Retinal pigment epithelial cell (primary cell): ENCODE measurements at regions not wholly inside any gene's neighbourhood (a gene's known extent, or its start where the extent isn't known, plus 50 kb on each side); places are given as distances from the start of the nearest gene placed in this dataset.

Experiments
- DNase-seq: peaks from one replicate; pipeline ENCODE4 v3.0.0-alpha.2; 2010; ENCODE audit warnings: low read depth
- H3K4me3 ChIP-seq: 2 replicates; pipeline ENCODE4 v1.5.1; 2011; ENCODE audit warnings: mild to moderate bottlenecking, low read length, control low read depth, moderate library complexity
- TF ChIP-seq, protein P1 (sequence below): conservative IDR thresholded peaks from 2 replicates; pipeline ENCODE4 v1.5.1; 2011; ENCODE audit warnings: low read depth, low read length, control low read depth, inconsistent platforms

DNA sequence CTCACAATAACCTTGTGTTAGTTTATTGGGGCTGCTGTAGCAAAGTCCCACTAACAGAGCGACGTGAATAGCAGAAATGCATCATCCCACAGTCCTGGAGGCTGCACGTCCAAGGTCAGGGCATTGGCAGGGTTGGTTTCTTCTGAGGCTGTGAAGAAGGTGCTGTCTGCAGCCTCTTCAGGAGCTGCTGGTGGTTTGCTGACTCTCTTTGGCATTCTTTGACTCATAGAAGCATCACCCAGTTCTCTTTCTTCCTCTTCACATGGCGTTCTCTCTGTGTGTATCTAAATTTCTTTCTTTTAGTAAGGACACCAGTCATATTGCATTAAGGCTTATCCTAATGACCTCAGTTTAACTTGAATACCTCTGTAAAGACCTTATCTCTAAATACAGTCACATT is 428.4 kb upstream of the KLF6 start:
- TF ChIP-seq, protein P1, sequence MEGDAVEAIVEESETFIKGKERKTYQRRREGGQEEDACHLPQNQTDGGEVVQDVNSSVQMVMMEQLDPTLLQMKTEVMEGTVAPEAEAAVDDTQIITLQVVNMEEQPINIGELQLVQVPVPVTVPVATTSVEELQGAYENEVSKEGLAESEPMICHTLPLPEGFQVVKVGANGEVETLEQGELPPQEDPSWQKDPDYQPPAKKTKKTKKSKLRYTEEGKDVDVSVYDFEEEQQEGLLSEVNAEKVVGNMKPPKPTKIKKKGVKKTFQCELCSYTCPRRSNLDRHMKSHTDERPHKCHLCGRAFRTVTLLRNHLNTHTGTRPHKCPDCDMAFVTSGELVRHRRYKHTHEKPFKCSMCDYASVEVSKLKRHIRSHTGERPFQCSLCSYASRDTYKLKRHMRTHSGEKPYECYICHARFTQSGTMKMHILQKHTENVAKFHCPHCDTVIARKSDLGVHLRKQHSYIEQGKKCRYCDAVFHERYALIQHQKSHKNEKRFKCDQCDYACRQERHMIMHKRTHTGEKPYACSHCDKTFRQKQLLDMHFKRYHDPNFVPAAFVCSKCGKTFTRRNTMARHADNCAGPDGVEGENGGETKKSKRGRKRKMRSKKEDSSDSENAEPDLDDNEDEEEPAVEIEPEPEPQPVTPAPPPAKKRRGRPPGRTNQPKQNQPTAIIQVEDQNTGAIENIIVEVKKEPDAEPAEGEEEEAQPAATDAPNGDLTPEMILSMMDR = no peak
- H3K4me3 ChIP-seq = no peak overlapping the region
- no peak for DNase-seq

DNA sequence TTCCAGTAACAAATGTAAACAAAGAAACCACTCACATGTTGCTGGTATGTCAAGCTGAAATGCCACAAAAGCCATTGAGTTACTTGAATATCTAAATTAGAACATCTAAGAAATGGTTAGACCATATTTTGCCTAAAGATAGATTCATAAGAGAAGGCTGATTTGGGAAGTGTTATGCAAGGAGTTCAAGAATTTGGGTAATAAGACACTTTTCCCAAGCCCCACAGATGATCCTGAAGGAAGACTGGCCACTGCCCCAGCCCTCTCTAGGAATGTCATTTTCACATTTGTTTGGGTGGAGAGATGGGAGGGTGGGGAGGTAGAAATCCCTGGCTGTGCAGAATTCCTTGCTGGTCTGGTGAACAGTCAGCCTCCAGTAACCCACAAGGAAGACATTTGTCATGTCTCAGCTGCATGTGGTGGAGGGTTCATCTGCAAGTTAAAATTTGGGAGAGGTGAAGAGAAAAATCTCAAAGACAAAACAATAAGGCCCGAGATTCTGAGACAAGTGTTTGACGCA is 427.2 kb upstream of the KLF6 start:
- TF ChIP-seq, protein P1 = no peak
- no peak for DNase-seq
- no peak overlapping the region for H3K4me3 ChIP-seq

DNA sequence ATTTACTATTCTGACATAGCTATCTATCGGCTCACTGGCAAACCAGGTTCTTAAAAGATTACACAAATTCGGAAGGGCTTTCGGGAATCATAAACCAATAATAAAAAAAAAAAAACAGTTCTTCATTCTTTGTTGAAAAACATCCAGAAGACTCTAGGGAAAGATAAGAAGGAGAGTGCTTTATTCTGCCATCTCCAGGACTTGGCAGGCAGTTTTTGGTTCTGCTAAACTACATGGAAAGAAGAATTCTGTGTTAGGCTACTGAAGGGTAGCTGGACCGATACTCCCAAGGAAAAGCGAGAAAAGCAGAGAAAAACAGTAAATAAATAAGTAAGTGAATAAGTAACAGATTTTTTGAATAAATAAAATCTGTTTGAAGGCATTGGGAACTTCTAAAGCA is 423.5 kb upstream of the KLF6 start:
- no peak for DNase-seq
- no peak overlapping the region for H3K4me3 ChIP-seq
- TF ChIP-seq, protein P1 = no peak

DNA sequence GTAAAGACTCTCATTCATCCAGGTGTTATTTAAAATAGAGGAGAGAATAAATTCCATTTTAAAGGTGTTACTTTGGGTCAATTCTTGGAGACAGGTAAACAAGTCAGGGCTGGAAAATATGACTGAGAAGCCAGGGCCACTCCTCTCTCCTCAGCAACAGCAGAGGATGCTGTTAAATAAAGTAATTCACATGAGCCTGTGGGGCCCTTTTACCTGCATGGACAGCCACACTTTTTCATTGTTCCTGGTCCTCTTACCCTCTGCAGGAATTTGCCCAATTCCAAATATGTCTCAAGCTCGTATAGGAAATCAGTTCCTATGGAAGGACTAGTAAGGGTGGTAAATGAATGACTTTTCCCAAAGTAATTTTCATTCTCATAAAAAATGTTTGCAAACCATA is 420.1 kb upstream of the KLF6 start:
- DNase-seq = no peak
- TF ChIP-seq, protein P1 = no peak
- H3K4me3 ChIP-seq = no peak overlapping the region

DNA sequence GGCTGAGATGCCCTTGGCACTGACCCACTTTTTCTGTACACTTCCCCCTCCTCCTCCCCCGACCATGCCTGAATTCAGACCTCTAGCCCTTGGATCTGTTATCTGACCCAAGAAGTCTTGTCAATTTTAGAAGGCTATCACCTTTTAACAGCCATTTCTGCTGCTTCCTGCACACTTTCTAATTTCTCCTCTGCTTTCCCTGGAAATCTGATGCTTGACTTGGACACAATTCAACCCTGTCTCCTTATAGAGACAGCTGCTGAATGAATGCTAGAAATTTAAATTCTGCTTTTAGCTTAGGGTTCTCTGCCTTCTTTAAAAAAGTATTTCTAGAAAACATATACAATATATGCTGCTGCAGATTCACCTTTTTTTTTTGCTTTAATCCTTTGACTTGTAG is 417.9 kb upstream of the KLF6 start:
- H3K4me3 ChIP-seq = no peak overlapping the region
- TF ChIP-seq, protein P1 = no peak
- no peak for DNase-seq

DNA sequence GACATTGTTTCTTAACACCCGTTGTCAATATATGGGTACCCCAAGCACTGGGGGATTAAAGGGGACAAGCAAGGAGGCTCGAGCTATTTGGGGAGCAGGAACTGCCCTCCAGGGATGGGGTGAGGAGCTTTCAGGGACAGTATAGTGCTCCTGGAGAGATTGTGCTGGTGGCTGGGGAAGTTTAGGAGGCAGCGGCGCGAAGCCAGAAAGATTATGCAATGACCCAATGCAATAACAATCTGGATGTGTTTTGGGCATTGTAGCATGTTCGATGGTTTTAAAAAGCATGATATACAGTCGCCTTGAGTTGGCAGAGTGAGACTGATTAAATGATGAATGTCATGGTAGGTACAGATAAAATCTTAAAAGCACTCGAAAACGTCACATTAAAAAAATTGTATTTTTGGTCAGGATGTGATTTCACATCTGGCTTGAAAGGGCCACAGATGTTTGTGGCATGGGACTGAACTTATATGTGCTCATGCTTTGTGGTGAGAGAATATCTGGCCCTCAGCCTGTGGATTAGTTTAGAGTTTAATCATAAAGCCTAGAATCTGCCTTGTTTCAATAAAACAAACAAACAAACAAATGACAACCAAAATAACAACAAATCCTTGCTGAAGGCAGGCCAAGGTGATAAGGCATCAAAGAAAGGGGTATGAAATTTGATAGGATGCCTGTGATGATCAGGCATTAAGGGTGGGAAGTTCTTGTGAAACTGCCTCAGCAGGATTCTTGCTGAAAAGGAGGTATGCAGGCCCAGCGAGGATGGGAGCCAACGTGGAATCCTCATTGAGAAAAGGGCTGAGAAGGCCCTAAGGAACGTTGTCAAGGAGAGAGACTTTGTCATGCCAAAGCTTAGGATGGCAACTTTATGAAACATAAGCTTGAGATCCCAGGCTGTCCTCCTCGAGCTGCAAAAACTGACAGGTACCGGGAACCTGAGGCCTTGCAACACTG is 417.1 kb upstream of the KLF6 start:
- TF ChIP-seq, protein P1 = no peak
- DNase-seq = no peak
- no peak overlapping the region for H3K4me3 ChIP-seq

DNA sequence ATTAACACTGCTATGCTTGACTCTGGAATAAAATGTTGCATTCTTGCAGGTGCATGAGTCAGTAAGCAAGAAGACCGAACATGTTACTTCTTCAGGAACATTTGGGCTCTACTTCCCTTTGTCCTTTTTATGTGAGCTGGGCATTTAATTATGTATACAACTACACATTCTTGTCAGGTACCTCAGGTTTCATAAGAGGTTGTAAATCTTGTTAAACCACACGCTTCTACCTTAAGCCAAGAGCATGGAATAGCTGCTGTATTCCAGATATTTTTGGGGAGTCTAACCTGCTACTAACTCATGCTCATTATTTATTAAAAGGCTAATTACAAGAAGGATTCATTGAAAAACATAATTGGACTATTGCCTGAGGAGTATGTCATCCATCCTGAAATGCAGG is 414.2 kb upstream of the KLF6 start:
- TF ChIP-seq, protein P1 = no peak
- DNase-seq = no peak
- H3K4me3 ChIP-seq = no peak overlapping the region
